ENCODE measurements at regions not wholly inside any gene's neighbourhood (a gene's known extent, or its start where the extent isn't known, plus 50 kb on each side); places are given as distances from the start of the nearest gene placed in this dataset.

DNA sequence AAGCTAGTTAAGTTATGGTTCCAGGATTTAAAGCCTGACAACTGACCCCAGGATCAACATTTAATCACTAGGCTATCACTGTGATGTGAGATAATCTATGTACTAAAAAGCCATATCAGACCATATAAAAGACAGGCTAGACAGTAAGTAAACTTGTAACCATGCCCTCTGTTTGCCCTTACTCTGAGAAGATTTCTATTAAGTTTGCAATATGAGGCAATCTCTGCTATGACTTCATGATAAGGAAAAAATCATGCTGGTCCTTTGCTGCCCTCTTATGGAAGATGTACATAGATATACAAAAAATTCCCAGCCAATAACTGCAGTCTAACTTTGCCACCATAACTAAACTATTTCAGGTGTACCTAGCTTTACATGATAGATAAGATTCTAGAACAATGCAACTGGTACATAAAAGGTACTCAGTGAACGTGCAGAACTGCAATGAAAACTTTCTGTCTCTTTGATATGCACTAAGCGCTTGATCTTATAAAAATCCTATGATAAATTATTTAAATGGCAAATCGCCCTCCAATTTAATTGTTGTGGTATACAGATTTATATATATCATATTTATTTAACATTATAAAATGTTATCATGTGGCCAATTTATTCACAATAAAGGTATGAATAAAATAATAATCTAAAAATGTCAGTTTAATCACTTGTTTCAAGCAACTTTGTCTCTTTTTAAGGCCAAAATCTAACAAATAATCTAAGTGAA, 70.5 kb downstream of the FAM217A start:
- DNase-seq = peak; percentile 81

DNA sequence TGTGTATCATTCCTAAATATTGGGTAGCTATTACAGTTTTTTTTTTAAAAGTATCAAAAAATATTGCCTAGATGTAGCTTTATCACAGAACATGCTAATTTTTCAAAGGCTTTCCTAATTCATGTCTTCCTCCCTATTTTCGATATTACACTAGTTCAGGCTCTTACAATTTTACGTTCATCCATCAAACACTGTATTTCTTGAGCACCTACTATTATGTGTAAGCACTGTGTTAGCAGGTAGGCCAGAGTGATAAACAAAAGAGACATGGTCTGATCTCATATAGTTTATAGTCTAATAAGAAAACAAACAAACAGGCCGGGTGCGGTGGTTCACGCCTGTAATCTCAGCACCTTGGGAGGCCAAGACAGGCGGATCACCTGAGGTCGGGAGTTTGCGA, 69.5 kb downstream of the FAM217A start:
- DNase-seq = no peak

- DNase-seq = peak; percentile 49
Measured at GRCh38 chr6:4010048-4010447, 68.9 kb downstream of the FAM217A start.

DNA sequence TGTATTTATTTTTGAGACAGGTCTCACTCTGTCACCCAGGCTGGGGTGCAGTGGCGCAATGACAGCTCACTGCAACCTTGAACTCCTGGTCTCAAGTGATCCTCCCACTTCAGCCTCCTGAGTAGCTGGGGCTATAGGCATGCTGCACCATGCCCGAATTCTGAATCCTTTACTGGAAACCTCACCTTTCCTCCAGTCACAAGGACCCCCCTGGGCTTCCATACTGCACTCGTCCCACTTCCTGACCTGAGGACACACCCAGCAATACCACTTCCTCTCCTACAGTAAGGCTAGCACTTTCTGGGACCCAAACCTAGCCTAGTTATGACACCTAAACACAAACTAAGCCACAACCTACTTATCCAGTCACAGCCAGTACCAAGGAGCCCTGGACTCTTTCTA, 68.2 kb downstream of the FAM217A start:
- peak; percentile 64 for DNase-seq

DNA sequence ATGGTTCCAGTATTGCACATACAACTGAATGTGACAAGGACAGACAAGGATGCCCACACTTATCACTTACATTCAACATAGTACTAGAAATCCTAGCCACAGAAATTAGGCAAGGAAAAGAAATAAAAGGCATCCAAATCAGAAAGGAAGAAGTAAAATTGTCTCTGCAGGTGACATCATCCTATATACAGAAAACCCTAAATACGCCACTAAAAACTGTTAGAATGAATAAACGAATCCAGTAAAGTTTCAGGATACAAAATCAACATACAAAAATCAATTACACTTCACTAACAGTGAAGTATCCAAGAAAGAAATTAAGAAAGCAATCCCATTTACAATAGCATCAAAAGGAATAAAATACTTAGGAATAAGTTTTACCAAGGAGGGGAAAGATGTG, 66.1 kb downstream of the FAM217A start:
- no peak for DNase-seq

GRCh38 chr6:4017058-4017739, 61.7 kb downstream of the FAM217A start:
- DNase-seq = peak; percentile 28

- DNase-seq = peak; percentile 75
Measured at GRCh38 chr6:4017834-4018170, 61.1 kb downstream of the FAM217A start.

DNA sequence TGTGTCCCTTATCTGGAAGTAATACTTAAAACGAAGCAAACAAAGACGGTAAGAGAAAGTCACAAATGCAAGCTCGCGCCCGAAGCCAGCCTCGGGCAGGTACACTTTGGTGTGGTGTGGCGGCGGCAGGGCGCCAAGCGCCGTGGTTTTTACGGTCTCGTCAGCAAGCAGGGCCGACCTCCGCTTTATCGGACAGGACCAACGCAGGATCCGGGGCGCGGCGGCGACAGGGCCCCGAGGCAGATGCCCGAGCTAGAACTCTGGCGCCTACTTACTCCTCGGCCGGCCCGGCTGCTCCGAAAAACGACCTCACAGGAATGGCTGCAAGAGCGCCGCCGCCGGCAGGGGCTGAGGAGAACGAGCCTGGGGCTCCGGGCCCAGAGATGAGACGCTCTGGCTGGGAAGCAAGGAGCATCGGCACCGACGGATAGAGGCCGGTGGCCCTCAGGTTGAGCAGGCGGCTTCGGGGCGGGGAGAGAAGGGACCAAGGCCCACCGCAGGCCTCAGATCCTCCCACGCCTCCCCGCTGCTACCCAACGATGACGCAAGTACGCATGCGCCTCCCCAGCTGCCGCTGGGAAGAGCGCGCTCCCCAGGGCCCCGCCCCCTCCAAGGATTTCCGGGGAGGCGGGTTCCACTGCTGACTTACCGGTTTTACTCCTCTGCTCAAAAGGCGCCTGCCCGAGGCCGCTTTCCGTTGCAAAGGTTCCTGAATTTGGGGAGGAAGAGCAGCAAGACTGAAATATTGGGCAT, 60.6 kb downstream of the FAM217A start:
- peak; percentile 99 for DNase-seq

Data from hematopoietic multipotent progenitor cell treated with erythropoietin and hydrocortisone succinate and interleukin-3 and kit ligand, for 4 days (in vitro differentiated cells).